Stomach (tissue), 8 donors: ENCODE measurements at regions not wholly inside any gene's neighbourhood (a gene's known extent, or its start where the extent isn't known, plus 50 kb on each side); places are given as distances from the start of the nearest gene placed in this dataset.
"Not testable (repeated sequence)": the region's sequence is repeated elsewhere in the genome, so short reads cannot be mapped to it uniquely, and the experiment has no call there.

Experiments used
- DNase-seq, 2 donors: peaks; one replicate each; pipeline versions ENCODE4 v3.0.0 to v3.0.0-alpha.2; 2013 to 2019
- H3K27ac ChIP-seq, 5 donors: fragments of 200-600 bp in 4 of 5; sonication (generic) in 4 of 5; one replicate each; pipeline ENCODE4 v1.5.1; 2013 to 2019; ENCODE audit warnings: mild to moderate bottlenecking in 1 of 5, moderate library complexity in 1 of 5
- H3K27me3 ChIP-seq, 3 donors: fragments of 200-600 bp; sonication (generic); one replicate each; pipeline ENCODE4 v1.5.1; 2017 to 2019; ENCODE audit warnings: mixed run types in 1 of 3
- H3K36me3 ChIP-seq, 4 donors: fragments of 200-600 bp; sonication (generic); 1 replicate in 3 of 4; 2 replicates in 1 of 4; pipeline ENCODE4 v1.5.1; 2016 to 2019
- H3K4me1 ChIP-seq, 4 donors: fragments of 200-600 bp; sonication (generic); one replicate each; pipeline ENCODE4 v1.5.1; 2016 to 2019
- H3K4me3 ChIP-seq, 4 donors: fragments of 200-600 bp; sonication (generic) in 3 of 4; one replicate each; pipeline ENCODE4 v1.5.1; 2016 to 2019; ENCODE audit warnings: mild to moderate bottlenecking in 1 of 4
- H3K9me3 ChIP-seq, 4 donors: fragments of 200-600 bp; sonication (generic); one replicate each; pipeline ENCODE4 v1.5.1; 2016 to 2019
- EP300 ChIP-seq: sonication (generic); formaldehyde crosslinking; IDR thresholded peaks from one replicate; pipeline ENCODE4 v1.6.1; 2017; ENCODE audit warnings: antibody characterized with exemption
- POLR2A ChIP-seq, 4 donors: fragments of 450-650 bp; IDR thresholded peaks; one replicate each; pipeline ENCODE4 v1.6.1; 2016; ENCODE audit warnings: antibody characterized with exemption in 4 of 4, control low read depth in 2 of 4, mild to moderate bottlenecking in 1 of 4, moderate library complexity in 1 of 4
- POLR2AphosphoS5 ChIP-seq, 3 donors: sonication (generic); formaldehyde crosslinking; IDR thresholded peaks; one replicate each; pipeline ENCODE4 v1.6.1; 2016; ENCODE audit warnings: antibody characterized with exemption in 3 of 3
- WGBS, 5 donors: extraction: QIAGEN DNeasy Blood & Tissue Kit in 3 of 5; methylation state at CpG; one replicate each; pipeline versions ENCODE4 v1.1.5 to v1.1.7; 2013 to 2018; 5-methylcytosine and 5-hydroxymethylcytosine counted together
- intact Hi-C: fragments of 100-400 bp; cut with DNase I; formaldehyde crosslinking; loops from one replicate; pipeline ENCODE4 v1.15.1; 2023; ENCODE audit warnings: low total_unique reads
- TF ChIP-seq, protein P1 (sequence below), 7 experiments: fragments of 450-650 bp in 4 of 7; fragments of 200-600 bp in 3 of 7; sonication (generic) in 3 of 7; IDR thresholded peaks; one replicate each; pipeline ENCODE4 v1.5.1; 2016 to 2019; ENCODE audit warnings: antibody characterized with exemption in 7 of 7, control low read depth in 2 of 7, mild to moderate bottlenecking in 1 of 7
- donor health status: healthy with polysubstance abuse.
- donor health status: Bipolar disorder and iron deficiency.
- donor health status: healthy.

GRCh38 chr4:86461849-86462248, 102.0 kb upstream of the MAPK10 start:
- intact Hi-C loops, result no loop called here
- H3K4me1 ChIP-seq, result no peaks in the 10 kb centered on the region
- TF ChIP-seq POLR2AphosphoS5 (IDR thresholded peaks at IDR 0.05) (no peak), EP300 (no peak), POLR2A (IDR thresholded peaks at IDR 0.05) (no peak)
- TF ChIP-seq, protein P1, sequence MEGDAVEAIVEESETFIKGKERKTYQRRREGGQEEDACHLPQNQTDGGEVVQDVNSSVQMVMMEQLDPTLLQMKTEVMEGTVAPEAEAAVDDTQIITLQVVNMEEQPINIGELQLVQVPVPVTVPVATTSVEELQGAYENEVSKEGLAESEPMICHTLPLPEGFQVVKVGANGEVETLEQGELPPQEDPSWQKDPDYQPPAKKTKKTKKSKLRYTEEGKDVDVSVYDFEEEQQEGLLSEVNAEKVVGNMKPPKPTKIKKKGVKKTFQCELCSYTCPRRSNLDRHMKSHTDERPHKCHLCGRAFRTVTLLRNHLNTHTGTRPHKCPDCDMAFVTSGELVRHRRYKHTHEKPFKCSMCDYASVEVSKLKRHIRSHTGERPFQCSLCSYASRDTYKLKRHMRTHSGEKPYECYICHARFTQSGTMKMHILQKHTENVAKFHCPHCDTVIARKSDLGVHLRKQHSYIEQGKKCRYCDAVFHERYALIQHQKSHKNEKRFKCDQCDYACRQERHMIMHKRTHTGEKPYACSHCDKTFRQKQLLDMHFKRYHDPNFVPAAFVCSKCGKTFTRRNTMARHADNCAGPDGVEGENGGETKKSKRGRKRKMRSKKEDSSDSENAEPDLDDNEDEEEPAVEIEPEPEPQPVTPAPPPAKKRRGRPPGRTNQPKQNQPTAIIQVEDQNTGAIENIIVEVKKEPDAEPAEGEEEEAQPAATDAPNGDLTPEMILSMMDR (IDR thresholded peaks at IDR 0.05), result no peak
- 83 to 93% (median 90%) methylated on average over 5 of the region's 5 CpGs for WGBS, 5 donors
- H3K9me3 ChIP-seq, result peaks cover 0 to 8% (median 3%) of the 10 kb centered on the region in 4 donors
- no peak overlapping the region for H3K27ac ChIP-seq
- H3K27me3 ChIP-seq, result no peaks in the 10 kb centered on the region
- no peak overlapping the region for H3K4me3 ChIP-seq
- DNase-seq, result no peak
- no peaks in the 10 kb centered on the region for H3K36me3 ChIP-seq

DNA sequence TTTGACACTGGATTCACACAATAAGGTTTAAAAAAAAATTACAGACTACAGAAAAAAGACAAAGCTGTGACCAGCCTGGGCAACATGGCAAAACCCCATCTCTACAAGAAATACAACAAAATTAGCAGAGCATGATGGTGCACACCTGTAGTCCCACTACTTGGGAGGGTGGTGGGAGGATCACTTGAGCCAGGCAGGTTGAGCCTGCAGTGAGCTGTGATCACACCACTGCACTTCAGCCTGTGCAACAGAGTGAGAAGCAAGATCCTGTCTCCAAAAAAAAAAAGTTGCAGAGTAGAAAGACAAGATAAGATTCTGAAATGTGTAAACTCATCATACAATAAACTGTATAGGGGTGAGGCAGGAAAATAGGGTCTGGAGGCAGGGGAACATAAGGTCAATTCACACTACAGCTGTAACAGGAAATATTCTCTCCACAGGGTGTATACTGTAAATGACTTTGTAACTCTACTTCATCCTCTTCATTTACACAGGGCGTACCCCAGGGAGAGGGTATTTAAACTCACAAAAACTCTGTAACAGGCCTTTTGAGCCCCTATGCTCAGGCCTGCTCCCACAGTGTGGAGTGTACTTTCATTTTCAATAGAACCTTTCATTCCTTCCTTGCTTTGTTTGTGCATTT, 112.6 kb upstream of the MAPK10 start:
- intact Hi-C loops, result no loop called here
- 63 to 94% (median 87%) methylated on average over 1 of the region's 1 CpG for WGBS, 5 donors
- DNase-seq, result no peak
- TF ChIP-seq, protein P1 (IDR thresholded peaks at IDR 0.05), result no peak
- TF ChIP-seq POLR2A (IDR thresholded peaks at IDR 0.05) (no peak), POLR2AphosphoS5 (IDR thresholded peaks at IDR 0.05) (no peak), EP300 (no peak)
- H3K36me3 ChIP-seq, result no peaks in the 10 kb centered on the region
- H3K27me3 ChIP-seq, result no peaks in the 10 kb centered on the region
- no peaks in the 10 kb centered on the region for H3K9me3 ChIP-seq
- peaks cover 0 to 9% (median 0%) of the 10 kb centered on the region in 4 donors for H3K4me1 ChIP-seq
- H3K27ac ChIP-seq, result no peak overlapping the region
- H3K4me3 ChIP-seq, result no peak overlapping the region

DNA sequence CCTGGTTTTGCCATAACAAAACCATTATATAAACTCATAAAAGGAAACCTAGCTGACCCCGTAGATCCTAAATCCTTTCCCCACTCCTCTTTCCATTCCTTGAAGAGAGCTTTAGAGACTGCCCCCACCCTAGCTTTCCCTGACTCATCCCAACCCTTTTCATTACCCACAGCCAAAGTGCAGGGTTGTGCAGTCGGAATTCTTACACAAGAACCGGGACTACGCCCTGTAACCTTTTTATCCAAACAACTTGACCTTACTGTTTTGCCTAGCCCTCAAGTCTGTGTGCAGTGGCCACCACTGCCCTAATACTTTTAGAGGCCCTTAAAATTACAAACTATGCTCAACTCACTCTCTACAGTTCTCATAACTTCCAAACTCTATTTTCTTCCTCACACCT, 116.0 kb upstream of the PTPN13 start:
- intact Hi-C loops, H3K27ac ChIP-seq, H3K27me3 ChIP-seq, DNase-seq, H3K4me3 ChIP-seq, H3K9me3 ChIP-seq, H3K4me1 ChIP-seq, H3K36me3 ChIP-seq: not testable (repeated sequence)
- 92 to 97% (median 96%) methylated on average over 4 of the region's 4 CpGs for WGBS, 5 donors

GRCh38 chr4:86481440-86481839, 112.7 kb upstream of the PTPN13 start:
- intact Hi-C loops, result no loop called here
- Histone ChIP-seq H3K27ac (no peak overlapping the region), H3K27me3 (no peaks in the 10 kb centered on the region), H3K9me3 (no peaks in the 10 kb centered on the region), H3K4me3 (no peak overlapping the region), H3K36me3 (no peaks in the 10 kb centered on the region), H3K4me1 (peaks cover 0 to 7% (median 0%) of the 10 kb centered on the region in 4 donors)
- DNase-seq, result no peak
- TF ChIP-seq POLR2A (IDR thresholded peaks at IDR 0.05) (no peak), POLR2AphosphoS5 (IDR thresholded peaks at IDR 0.05) (no peak), EP300 (no peak)
- TF ChIP-seq, protein P1 (IDR thresholded peaks at IDR 0.05), result no peak
- WGBS, 5 donors, result 84 to 93% (median 90%) methylated on average over 1 of the region's 1 CpG
